T-helper 1 cell treated with Interleukin-12 subunit alpha and Interleukin-12 subunit beta and Interleukin-4 antibody, amounts not matched to agents 30 μg/mL and 1 μg/mL, for 36 hours (primary cell): ENCODE measurements at regions not wholly inside any gene's neighbourhood (a gene's known extent, or its start where the extent isn't known, plus 50 kb on each side); places are given as distances from the start of the nearest gene placed in this dataset.

ENCODE experiments used
- H3K27ac Mint-ChIP-seq: one replicate; pipeline ENCODE4 v1.8.0; 2021; ENCODE audit warnings: mild to moderate bottlenecking, mixed read lengths
- H3K27me3 Mint-ChIP-seq: one replicate; pipeline ENCODE4 v1.8.0; 2021; ENCODE audit warnings: low read depth, mixed read lengths
- H3K36me3 Mint-ChIP-seq: one replicate; pipeline ENCODE4 v1.8.0; 2021; ENCODE audit warnings: low read depth, mixed read lengths
- H3K4me1 Mint-ChIP-seq: one replicate; pipeline ENCODE4 v1.8.0; 2021; ENCODE audit warnings: low read depth, mixed read lengths
- H3K4me3 Mint-ChIP-seq: one replicate; pipeline ENCODE4 v1.8.0; 2021; ENCODE audit warnings: mild to moderate bottlenecking, moderate library complexity, mixed read lengths
- H3K9me3 Mint-ChIP-seq: one replicate; pipeline ENCODE4 v1.8.0; 2021; ENCODE audit warnings: mixed read lengths

- no peaks in the 10 kb centered on the region for H3K27me3 Mint-ChIP-seq
- H3K4me3 Mint-ChIP-seq: no peak overlapping the region
- no peak overlapping the region for H3K27ac Mint-ChIP-seq
- H3K36me3 Mint-ChIP-seq: no peaks in the 10 kb centered on the region
- no peaks in the 10 kb centered on the region for H3K9me3 Mint-ChIP-seq
- no peaks in the 10 kb centered on the region for H3K4me1 Mint-ChIP-seq
These were observed 205.9 kb upstream of the IL12B start for GRCh38 chr5:159536166-159536565.

GRCh38 chr5:159536646-159537045 lies 206.4 kb upstream of the IL12B start:
- no peaks in the 10 kb centered on the region for H3K4me1 Mint-ChIP-seq
- no peak overlapping the region for H3K4me3 Mint-ChIP-seq
- no peak overlapping the region for H3K27ac Mint-ChIP-seq
- H3K36me3 Mint-ChIP-seq: no peaks in the 10 kb centered on the region
- H3K27me3 Mint-ChIP-seq: no peaks in the 10 kb centered on the region
- H3K9me3 Mint-ChIP-seq: no peaks in the 10 kb centered on the region

DNA sequence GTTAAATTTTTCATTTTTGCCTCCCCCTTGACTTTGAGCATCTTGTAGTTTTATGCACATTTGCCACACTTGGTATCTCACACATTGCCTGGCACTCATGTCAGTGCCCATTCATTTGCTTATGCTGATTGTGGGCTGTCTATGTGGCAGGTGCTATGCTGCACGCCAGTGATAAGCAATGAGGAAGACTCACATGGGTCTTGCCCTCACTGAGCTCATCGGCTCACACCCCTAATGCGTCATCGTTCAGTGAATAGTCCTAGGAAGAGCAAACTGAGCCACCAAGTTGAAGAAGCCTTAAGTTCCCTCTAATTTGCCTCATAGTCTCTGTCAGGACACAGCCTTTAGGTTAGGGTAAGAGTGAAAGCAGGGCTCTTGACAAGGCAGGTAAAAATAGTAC lies 209.4 kb upstream of the IL12B start:
- peaks cover 6% of the 10 kb centered on the region for H3K27me3 Mint-ChIP-seq
- no peaks in the 10 kb centered on the region for H3K36me3 Mint-ChIP-seq
- H3K4me1 Mint-ChIP-seq: no peaks in the 10 kb centered on the region
- no peaks in the 10 kb centered on the region for H3K9me3 Mint-ChIP-seq
- no peak overlapping the region for H3K27ac Mint-ChIP-seq
- no peak overlapping the region for H3K4me3 Mint-ChIP-seq

- no peaks in the 10 kb centered on the region for H3K36me3 Mint-ChIP-seq
- H3K4me1 Mint-ChIP-seq: no peaks in the 10 kb centered on the region
- no peak overlapping the region for H3K4me3 Mint-ChIP-seq
- H3K27me3 Mint-ChIP-seq: peaks cover 15% of the 10 kb centered on the region
- H3K9me3 Mint-ChIP-seq: peaks cover 4% of the 10 kb centered on the region
- H3K27ac Mint-ChIP-seq: no peak overlapping the region
These were observed 213.0 kb upstream of the IL12B start for GRCh38 chr5:159543326-159543725.

DNA sequence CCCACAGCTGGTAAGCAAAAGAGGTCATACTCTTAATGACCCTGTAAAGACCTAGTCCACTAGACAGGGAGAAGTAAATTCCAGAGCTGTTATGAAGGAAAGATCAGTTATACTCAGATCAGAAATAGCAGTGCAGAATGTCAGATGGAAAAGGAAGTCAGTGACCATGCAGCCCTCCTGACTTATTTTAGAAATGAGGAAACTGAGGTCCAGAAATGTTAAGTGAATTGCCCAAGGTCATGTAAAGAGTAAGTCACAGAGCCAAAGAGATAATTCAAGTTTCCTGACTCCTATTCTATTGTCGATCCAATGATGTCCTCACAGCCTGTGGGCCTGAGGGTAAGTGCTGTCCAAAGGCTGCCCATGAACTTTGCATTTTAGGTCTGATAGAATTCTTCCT lies 214.9 kb upstream of the IL12B start:
- Mint-ChIP-seq H3K27ac (no peak overlapping the region), H3K4me1 (no peaks in the 10 kb centered on the region), H3K4me3 (no peak overlapping the region), H3K27me3 (peaks cover 18% of the 10 kb centered on the region), H3K9me3 (peaks cover 4% of the 10 kb centered on the region), H3K36me3 (no peaks in the 10 kb centered on the region)

GRCh38 chr5:159547466-159548195 lies 217.3 kb upstream of the IL12B start:
- peaks cover 4% of the 10 kb centered on the region for H3K9me3 Mint-ChIP-seq
- H3K27me3 Mint-ChIP-seq: peaks cover 26% of the 10 kb centered on the region
- no peaks in the 10 kb centered on the region for H3K4me1 Mint-ChIP-seq
- no peak overlapping the region for H3K27ac Mint-ChIP-seq
- H3K4me3 Mint-ChIP-seq: no peak overlapping the region
- no peaks in the 10 kb centered on the region for H3K36me3 Mint-ChIP-seq

DNA sequence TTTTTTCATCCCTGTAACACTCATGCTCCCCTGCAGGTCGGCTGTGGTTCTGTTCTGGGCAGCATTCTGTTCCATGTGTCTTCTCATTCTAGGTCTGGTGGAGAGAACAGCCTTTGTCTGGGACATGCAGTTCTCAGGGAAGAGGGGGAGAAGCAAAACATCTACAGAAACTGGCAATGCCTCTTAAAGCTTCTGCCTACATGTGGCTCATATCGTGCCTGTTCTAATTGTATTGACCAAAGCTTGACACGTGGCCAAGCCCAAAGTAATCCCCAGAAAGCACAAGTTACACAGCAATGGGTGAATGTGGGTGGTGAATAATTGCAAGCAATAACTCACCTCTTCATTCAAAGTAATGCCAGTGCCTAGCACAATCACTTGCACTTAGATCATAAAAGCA lies 218.2 kb upstream of the IL12B start:
- H3K27me3 Mint-ChIP-seq: peaks cover 27% of the 10 kb centered on the region
- no peaks in the 10 kb centered on the region for H3K36me3 Mint-ChIP-seq
- no peaks in the 10 kb centered on the region for H3K4me1 Mint-ChIP-seq
- no peak overlapping the region for H3K4me3 Mint-ChIP-seq
- H3K27ac Mint-ChIP-seq: no peak overlapping the region
- H3K9me3 Mint-ChIP-seq: peaks cover 4% of the 10 kb centered on the region

DNA sequence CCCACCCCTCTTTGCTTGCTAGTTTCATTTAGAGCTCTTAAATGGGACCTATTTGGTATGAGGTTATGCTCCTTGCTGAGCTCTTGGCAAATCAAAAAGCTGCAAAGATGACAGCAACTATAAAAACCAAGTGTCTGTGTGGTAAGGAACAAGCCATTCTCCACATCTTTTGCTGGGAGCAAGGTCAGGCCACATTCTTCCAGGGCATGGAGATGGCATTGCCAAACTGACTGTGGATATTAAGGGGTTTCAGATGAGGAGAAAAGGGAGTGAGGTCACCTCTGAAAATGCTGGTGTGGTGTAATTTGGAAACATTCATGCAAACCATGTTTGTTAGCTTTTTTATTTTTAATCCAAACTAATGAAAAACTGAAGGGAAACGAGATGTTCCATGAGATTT lies 218.8 kb upstream of the IL12B start:
- no peak overlapping the region for H3K27ac Mint-ChIP-seq
- peaks cover 4% of the 10 kb centered on the region for H3K9me3 Mint-ChIP-seq
- H3K36me3 Mint-ChIP-seq: no peaks in the 10 kb centered on the region
- H3K27me3 Mint-ChIP-seq: peaks cover 27% of the 10 kb centered on the region
- no peaks in the 10 kb centered on the region for H3K4me1 Mint-ChIP-seq
- no peak overlapping the region for H3K4me3 Mint-ChIP-seq

GRCh38 chr5:159550951-159551350 lies 220.7 kb upstream of the IL12B start:
- peaks cover 33% of the 10 kb centered on the region for H3K27me3 Mint-ChIP-seq
- no peak overlapping the region for H3K27ac Mint-ChIP-seq
- H3K36me3 Mint-ChIP-seq: no peaks in the 10 kb centered on the region
- H3K4me3 Mint-ChIP-seq: no peak overlapping the region
- peaks cover 4% of the 10 kb centered on the region for H3K9me3 Mint-ChIP-seq
- no peaks in the 10 kb centered on the region for H3K4me1 Mint-ChIP-seq

- Mint-ChIP-seq H3K4me1 (no peaks in the 10 kb centered on the region), H3K4me3 (no peak overlapping the region), H3K9me3 (no peaks in the 10 kb centered on the region), H3K36me3 (no peaks in the 10 kb centered on the region), H3K27me3 (peaks cover 33% of the 10 kb centered on the region), H3K27ac (no peak overlapping the region)
These were observed 222.5 kb upstream of the IL12B start for GRCh38 chr5:159552751-159553150.

DNA sequence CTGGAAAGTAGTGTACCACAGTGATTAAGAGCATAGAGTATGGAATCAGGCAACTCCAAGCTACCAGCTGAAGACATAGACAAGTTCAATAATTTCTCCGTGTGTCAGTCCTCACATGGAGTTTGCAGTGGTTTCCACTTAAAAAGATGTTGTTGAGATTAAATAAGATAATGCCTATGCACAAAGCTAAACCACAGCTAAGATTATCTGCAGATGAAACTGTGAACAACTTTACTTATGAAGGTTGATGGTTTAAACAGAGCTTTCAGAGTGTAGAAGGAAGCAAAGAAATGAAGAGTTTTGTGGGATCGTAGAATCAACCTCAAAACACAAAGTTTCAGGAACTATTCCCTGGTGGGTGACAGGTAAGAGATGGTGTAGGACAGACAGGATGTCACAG lies 223.5 kb upstream of the IL12B start:
- Mint-ChIP-seq H3K9me3 (no peaks in the 10 kb centered on the region), H3K4me3 (no peak overlapping the region), H3K27me3 (peaks cover 29% of the 10 kb centered on the region), H3K36me3 (no peaks in the 10 kb centered on the region), H3K27ac (no peak overlapping the region), H3K4me1 (no peaks in the 10 kb centered on the region)

DNA sequence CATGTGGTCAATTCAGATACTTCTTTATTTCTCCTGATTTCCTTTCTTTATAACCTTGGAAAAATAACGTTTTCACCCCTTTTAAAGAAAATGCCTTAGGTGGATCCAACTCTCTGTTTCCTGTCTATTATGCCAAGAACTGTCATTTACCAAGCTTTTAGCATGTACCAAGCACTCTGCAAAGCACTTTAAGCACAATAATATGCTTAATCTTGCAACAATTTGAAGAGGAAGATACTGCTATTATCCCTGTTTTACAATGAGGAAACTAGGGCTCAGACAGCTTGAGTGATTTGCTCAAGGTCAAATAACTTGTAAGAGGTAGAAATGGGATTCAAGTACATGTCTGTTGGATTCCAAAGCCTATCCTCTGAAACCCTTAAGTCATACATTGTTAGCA lies 224.8 kb upstream of the IL12B start:
- Mint-ChIP-seq H3K36me3 (no peaks in the 10 kb centered on the region), H3K9me3 (no peaks in the 10 kb centered on the region), H3K27me3 (peaks cover 33% of the 10 kb centered on the region), H3K4me1 (no peaks in the 10 kb centered on the region), H3K27ac (no peak overlapping the region), H3K4me3 (no peak overlapping the region)

DNA sequence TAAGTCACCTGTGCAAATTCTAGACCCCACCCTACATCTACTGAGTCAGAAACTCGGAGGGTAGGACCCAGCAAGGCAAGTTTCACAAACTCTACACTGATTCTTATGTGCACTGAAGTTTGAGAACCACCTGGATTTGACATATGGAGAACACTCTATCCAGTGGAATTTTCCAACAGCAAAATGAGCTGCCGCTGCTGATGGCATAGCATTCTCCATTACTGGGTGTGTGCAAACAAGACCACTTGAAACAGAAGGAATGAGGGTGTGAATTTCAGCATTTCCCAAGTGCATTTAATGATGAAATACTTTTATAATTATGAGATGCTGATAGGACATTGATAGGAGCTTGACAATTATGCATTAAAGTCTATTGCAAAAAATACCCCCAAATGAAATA lies 229.1 kb upstream of the IL12B start:
- Mint-ChIP-seq H3K36me3 (no peaks in the 10 kb centered on the region), H3K27ac (no peak overlapping the region), H3K4me1 (no peaks in the 10 kb centered on the region), H3K27me3 (peaks cover 22% of the 10 kb centered on the region), H3K4me3 (no peak overlapping the region), H3K9me3 (no peaks in the 10 kb centered on the region)

DNA sequence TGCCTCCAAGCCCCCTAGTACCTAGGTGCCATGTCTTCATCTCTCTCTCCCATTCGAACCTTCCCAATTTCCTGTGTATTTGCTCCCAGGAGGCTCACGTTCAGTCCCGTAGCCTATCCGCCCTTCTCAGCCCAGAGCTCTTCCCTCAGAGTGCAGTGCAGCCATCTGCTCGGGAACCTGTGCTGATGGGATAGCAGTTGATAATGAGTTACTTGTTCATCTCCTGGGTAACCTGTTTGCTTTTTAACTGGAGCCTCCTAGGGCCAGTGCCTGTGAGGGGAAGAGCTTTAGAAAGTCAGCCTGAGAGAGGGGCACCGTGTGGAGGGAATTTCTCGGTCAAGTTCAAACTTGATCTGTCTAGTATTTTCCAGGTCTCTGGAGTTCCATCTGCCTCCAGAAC lies 229.8 kb upstream of the IL12B start:
- no peak overlapping the region for H3K4me3 Mint-ChIP-seq
- H3K4me1 Mint-ChIP-seq: no peaks in the 10 kb centered on the region
- no peaks in the 10 kb centered on the region for H3K9me3 Mint-ChIP-seq
- H3K27ac Mint-ChIP-seq: no peak overlapping the region
- peaks cover 22% of the 10 kb centered on the region for H3K27me3 Mint-ChIP-seq
- H3K36me3 Mint-ChIP-seq: no peaks in the 10 kb centered on the region

GRCh38 chr5:159564031-159564430 lies 233.7 kb upstream of the IL12B start:
- Mint-ChIP-seq H3K36me3 (no peaks in the 10 kb centered on the region), H3K4me1 (no peaks in the 10 kb centered on the region), H3K27ac (no peak overlapping the region), H3K9me3 (no peaks in the 10 kb centered on the region), H3K27me3 (peaks cover 25% of the 10 kb centered on the region), H3K4me3 (no peak overlapping the region)

GRCh38 chr5:159566832-159567231 lies 236.5 kb upstream of the IL12B start:
- H3K27ac Mint-ChIP-seq: no peak overlapping the region
- H3K4me3 Mint-ChIP-seq: no peak overlapping the region
- no peaks in the 10 kb centered on the region for H3K36me3 Mint-ChIP-seq
- no peaks in the 10 kb centered on the region for H3K4me1 Mint-ChIP-seq
- H3K27me3 Mint-ChIP-seq: peaks cover 25% of the 10 kb centered on the region
- no peaks in the 10 kb centered on the region for H3K9me3 Mint-ChIP-seq
